ENCODE measurements at regions not wholly inside any gene's neighbourhood (a gene's known extent, or its start where the extent isn't known, plus 50 kb on each side); places are given as distances from the start of the nearest gene placed in this dataset.

- TF ChIP-seq ESRRG (CRISPR knock-in tag; IDR thresholded peaks at IDR 0.05) (no peak), ZFP30 (CRISPR knock-in tag; IDR thresholded peaks at IDR 0.05) (no peak), CREB5 (CRISPR knock-in tag; IDR thresholded peaks at IDR 0.05; ENCODE audit: low read depth) (no peak), ZNF565 (CRISPR knock-in tag; conservative IDR thresholded peaks at IDR 0.05; ENCODE audit: low read depth) (no peak), CSRNP3 (CRISPR knock-in tag; IDR thresholded peaks at IDR 0.05) (no peak), ARNTL (CRISPR knock-in tag; IDR thresholded peaks at IDR 0.05; ENCODE audit: borderline replicate concordance, low read depth) (no peak), RARB (CRISPR knock-in tag; IDR thresholded peaks at IDR 0.05) (no peak), TCF4 (CRISPR knock-in tag; IDR thresholded peaks at IDR 0.05; ENCODE audit: borderline replicate concordance) (no peak), TOX (CRISPR knock-in tag; IDR thresholded peaks at IDR 0.05; ENCODE audit: borderline replicate concordance) (no peak), ZC3H10 (CRISPR knock-in tag; IDR thresholded peaks at IDR 0.05) (no peak)
These were observed 254.9 kb upstream of the GATB start for GRCh38 chr4:152015597-152016302.
